ENCODE measurements at regions not wholly inside any gene's neighbourhood (a gene's known extent, or its start where the extent isn't known, plus 50 kb on each side); places are given as distances from the start of the nearest gene placed in this dataset.
"Not testable (repeated sequence)": the region's sequence is repeated elsewhere in the genome, so short reads cannot be mapped to it uniquely, and the experiment has no call there.

GRCh38 chr13:48844676-48845075 is 131.0 kb upstream of the FNDC3A start:
- DNase-seq (ENCODE audit: low spot score), result no peak

- no peak for DNase-seq (ENCODE audit: low spot score)
These were observed 126.2 kb upstream of the FNDC3A start for GRCh38 chr13:48849515-48849914.

GRCh38 chr13:48851707-48852106 is 124.0 kb upstream of the FNDC3A start:
- no peak for DNase-seq (ENCODE audit: low spot score)

- DNase-seq (ENCODE audit: low spot score), result no peak
These were observed 122.6 kb upstream of the FNDC3A start for GRCh38 chr13:48852911-48853727.

- no peak for DNase-seq (ENCODE audit: low spot score)
These were observed 122.0 kb upstream of the FNDC3A start for GRCh38 chr13:48853728-48854102.

GRCh38 chr13:48857576-48857975 is 118.1 kb upstream of the FNDC3A start:
- DNase-seq (ENCODE audit: low spot score), result no peak

- DNase-seq (ENCODE audit: low spot score), result no peak
These were observed 117.4 kb upstream of the FNDC3A start for GRCh38 chr13:48858122-48858902.

- no peak for DNase-seq (ENCODE audit: low spot score)
These were observed 116.2 kb upstream of the FNDC3A start for GRCh38 chr13:48859272-48860105.

- no peak for DNase-seq (ENCODE audit: low spot score)
These were observed 115.3 kb upstream of the FNDC3A start for GRCh38 chr13:48860364-48860763.

GRCh38 chr13:48862572-48862971 is 113.1 kb upstream of the FNDC3A start:
- DNase-seq (ENCODE audit: low spot score), result no peak

GRCh38 chr13:48864100-48864499 is 111.6 kb upstream of the FNDC3A start:
- no peak for DNase-seq (ENCODE audit: low spot score)

GRCh38 chr13:48866249-48866648 is 109.5 kb upstream of the FNDC3A start:
- DNase-seq (ENCODE audit: low spot score), result no peak

GRCh38 chr13:48873081-48873480 is 102.6 kb upstream of the FNDC3A start:
- no peak for DNase-seq (ENCODE audit: low spot score)

GRCh38 chr13:48873587-48873986 is 102.1 kb upstream of the FNDC3A start:
- DNase-seq (ENCODE audit: low spot score), result no peak

GRCh38 chr13:48874165-48874564 is 101.5 kb upstream of the FNDC3A start:
- DNase-seq (ENCODE audit: low spot score), result no peak

GRCh38 chr13:48875047-48875446 is 100.7 kb upstream of the FNDC3A start:
- DNase-seq (ENCODE audit: low spot score), result no peak

- DNase-seq (ENCODE audit: low spot score), result no peak
These were observed 99.4 kb upstream of the FNDC3A start for GRCh38 chr13:48876289-48876688.

- DNase-seq (ENCODE audit: low spot score), result no peak
These were observed 96.3 kb upstream of the FNDC3A start for GRCh38 chr13:48879432-48879831.

GRCh38 chr13:48879854-48880253 is 95.9 kb upstream of the FNDC3A start:
- no peak for DNase-seq (ENCODE audit: low spot score)

GRCh38 chr13:48883786-48884185 is 91.9 kb upstream of the FNDC3A start:
- not testable (repeated sequence) for DNase-seq (ENCODE audit: low spot score)

GRCh38 chr13:48885027-48885395 is 90.7 kb upstream of the FNDC3A start:
- DNase-seq (ENCODE audit: low spot score), result no peak

GRCh38 chr13:48888613-48889012 is 87.1 kb upstream of the FNDC3A start:
- no peak for DNase-seq (ENCODE audit: low spot score)

- DNase-seq (ENCODE audit: low spot score), result no peak
These were observed 85.3 kb upstream of the FNDC3A start for GRCh38 chr13:48890391-48890790.
